NCI-H524 treated with DMSO at 0.1 percent for 48 hours (cell line): ENCODE measurements at regions not wholly inside any gene's neighbourhood (a gene's known extent, or its start where the extent isn't known, plus 50 kb on each side); places are given as distances from the start of the nearest gene placed in this dataset.

ENCODE experiments used
- DNase-seq: peaks from one replicate; lab custom pipeline; 2025; lab: John Stamatoyannopoulos, UW

- DNase-seq = no peak
Observed at GRCh38 chr1:59089036-59089798, 207.7 kb upstream of the FGGY start.

GRCh38 chr1:59089922-59090457, 206.9 kb upstream of the FGGY start:
- no peak for DNase-seq

- DNase-seq = no peak
Observed at GRCh38 chr1:59092126-59092525, 204.8 kb upstream of the FGGY start.

GRCh38 chr1:59094001-59094400, 202.9 kb upstream of the FGGY start:
- no peak for DNase-seq

GRCh38 chr1:59096501-59096900, 200.4 kb upstream of the FGGY start:
- DNase-seq = no peak

- no peak for DNase-seq
Observed at GRCh38 chr1:59098655-59099054, 198.2 kb upstream of the FGGY start.

DNA sequence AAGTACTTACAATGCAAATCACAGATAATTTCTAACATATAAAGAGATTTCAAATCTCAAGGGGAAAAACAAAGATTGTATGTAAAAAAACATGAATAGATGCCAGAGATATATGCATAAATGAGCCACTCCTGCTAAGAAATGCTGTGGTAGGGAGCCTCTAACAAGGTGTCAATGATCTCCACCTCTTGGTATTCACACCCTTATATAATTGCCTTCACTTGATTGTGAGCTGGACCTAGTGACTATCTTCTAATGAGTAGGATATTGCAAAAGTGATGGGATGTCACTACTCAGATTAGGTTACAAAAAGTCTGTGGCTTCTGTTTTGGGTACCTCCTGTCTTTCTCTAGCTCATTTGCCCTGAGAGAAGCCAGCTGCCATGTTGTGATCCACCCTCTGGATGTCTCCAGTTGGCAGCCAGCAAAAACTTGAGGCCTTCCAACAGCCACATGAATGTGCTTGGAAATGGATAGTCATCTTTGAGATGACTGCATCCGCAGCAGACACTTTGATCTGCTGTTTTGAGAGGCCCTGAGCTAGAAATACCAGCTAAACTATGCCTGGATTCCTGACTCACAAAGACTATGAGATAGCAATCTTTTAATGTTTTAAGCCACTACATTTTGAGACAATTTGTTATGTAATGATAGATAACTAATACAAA, 196.1 kb upstream of the FGGY start:
- DNase-seq = no peak

DNA sequence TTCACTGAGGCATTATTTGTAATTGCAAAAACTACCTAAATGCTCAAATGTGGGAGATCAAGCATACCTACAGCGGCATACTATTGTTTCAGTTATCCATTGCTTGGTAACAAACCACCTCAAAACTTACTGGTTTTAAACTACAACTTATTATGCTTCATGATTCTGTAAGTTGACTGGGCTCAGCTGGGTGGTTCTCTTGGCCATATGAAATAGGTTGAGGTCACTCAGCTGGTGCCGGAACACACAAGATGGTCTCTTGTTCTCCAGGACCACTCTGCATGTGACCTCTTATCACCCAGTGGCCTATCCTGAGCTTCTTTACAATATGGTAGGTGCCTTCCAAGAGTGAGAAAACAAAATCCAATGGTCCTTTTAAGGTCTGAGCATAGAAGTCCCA, 195.4 kb upstream of the FGGY start:
- DNase-seq = no peak

GRCh38 chr1:59103457-59103856, 193.4 kb upstream of the FGGY start:
- DNase-seq = no peak

GRCh38 chr1:59104191-59104760, 192.6 kb upstream of the FGGY start:
- DNase-seq = no peak

- no peak for DNase-seq
Observed at GRCh38 chr1:59105548-59106507, 191.1 kb upstream of the FGGY start.

GRCh38 chr1:59107516-59107915, 189.4 kb upstream of the FGGY start:
- DNase-seq = no peak

- no peak for DNase-seq
Observed at GRCh38 chr1:59107916-59108315, 189.0 kb upstream of the FGGY start.

DNA sequence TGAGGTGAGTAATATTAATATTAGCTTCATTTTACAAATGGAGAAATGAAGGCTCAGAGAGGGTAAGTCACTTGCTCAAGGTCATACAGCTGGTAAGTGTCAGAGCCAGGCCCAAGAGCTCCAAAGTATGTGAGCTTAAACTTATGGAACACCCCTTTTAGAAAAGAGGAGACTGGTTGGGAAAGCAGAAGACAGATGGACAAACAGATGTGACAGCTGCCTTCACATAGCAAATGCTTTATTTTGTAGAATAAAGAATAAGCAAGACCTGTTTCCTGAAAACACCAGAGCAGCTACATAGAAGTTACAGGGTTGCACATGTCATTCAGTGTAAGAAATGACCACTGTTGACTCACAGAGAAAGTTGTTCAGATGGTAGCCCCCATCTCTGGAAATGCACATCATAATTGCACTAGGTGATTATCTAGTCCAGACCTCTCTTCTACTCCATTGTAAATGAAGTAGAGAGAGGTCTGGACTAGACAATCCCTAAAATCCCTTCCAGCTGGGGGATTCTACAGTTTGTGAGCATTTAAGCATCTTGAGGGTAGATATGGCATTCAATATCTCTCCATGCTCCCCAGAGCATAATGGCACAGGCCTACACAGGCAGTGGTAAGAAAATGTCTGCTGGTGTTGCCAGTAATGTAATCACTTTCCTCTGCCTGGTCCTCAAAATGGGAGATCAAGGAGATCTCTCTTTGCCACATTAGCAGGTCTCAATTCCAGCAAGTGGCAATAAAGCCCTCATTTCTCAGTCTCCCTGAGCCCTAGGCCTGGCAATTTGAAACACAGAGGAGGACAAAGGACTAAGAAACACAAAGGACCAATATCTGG, 188.2 kb upstream of the FGGY start:
- peak; percentile 6 for DNase-seq

DNA sequence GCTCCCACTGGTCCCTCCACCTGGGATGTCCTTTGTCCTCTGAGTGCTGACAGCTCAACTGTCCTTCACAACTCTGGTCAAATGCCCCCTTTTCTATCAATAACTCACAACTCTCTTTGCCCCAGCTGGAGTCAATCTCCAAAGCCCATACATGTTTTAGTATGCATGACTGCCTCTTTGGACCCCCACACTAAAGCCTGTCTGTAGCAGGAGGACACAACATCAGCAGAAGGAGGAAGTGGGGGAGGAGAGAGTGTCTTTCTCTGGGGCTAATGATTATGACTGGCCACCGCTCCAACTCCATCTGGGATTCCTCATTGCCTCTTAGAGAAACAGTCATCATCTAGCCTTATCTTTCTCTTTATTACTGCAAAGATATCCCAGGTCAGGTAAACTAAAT, 186.6 kb upstream of the FGGY start:
- no peak for DNase-seq

- DNase-seq = no peak
Observed at GRCh38 chr1:59113876-59114457, 182.9 kb upstream of the FGGY start.

DNA sequence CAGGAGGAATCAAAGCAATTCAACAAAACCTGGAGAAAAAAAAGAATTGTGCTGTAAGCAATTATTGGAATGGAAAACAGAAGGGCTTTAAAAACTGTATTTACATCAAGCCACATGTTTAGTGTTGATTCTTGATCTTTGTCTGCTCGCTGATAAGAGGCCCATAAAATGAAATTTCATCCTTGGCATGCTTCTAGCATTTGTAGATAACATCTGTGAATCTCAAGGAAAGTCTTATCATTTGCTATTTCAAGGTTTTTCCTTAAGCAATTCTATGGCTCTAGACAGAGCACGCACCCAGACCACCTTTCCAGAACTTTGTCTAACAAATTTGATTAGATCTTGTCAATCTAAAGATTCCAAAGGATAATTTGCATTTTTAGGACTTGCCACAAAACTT, 181.0 kb upstream of the FGGY start:
- DNase-seq = no peak

DNA sequence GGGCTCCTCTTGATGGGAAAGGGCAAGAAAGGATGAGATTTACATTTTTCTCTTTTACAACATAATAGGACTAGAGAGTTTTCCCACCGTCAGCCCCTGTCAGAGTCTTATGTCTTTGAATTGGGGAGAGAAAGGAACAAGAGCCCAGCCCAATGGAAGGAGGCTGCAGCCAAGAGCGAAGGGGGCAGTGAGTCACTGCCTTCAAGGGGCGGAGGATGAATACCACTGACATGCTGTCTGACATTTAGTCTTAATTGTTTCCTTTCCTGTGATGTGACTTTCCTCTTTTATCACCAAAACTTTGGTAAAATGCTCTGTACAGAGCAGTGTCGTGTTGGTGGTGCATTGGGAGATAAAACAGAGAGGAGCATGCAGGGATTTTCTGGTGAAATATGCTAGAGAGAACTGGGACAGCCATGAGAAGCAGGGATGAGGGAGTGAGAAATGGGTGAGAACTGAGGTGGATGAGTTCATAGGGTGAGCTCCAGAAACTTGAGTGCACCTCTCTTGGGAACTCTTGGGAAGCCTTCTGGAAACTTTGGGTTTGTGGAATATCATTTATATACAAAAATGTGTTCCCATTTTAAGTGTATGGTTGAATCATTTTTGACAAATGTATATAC, 179.9 kb upstream of the FGGY start:
- no peak for DNase-seq

- no peak for DNase-seq
Observed at GRCh38 chr1:59122527-59122926, 174.4 kb upstream of the FGGY start.

DNA sequence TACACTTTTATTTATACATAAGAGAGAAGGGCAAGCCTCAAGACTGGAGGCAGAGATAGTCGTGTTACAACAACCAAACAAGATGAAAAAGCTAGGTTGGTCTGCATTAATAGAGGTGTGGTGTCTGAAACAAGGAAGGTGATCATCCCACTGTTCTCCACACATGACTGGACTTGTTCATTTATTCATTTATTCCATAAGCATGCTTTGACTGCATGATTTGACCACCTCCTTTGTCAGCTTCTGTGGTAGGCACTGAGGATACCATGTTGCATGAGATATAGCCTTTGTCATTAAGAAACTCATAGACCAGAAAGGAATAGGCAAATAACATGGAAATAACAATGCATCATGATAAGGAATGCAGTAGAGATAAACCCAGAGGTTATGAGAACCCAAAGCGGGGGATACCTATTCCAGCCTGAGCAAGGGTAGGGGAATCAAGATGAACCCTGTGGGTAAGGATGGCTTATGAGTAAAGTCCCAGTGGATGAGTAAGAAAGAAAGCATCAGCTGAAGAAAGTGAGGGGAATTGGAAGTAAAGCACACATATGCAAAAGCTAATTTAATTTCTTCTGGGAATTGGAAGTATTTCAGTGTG, 173.7 kb upstream of the FGGY start:
- no peak for DNase-seq
